Vagina (tissue), 2 donors: ENCODE measurements at regions not wholly inside any gene's neighbourhood (a gene's known extent, or its start where the extent isn't known, plus 50 kb on each side); places are given as distances from the start of the nearest gene placed in this dataset.

Experiments used
- POLR2A ChIP-seq, 2 donors: fragments of 450-650 bp; IDR thresholded peaks; one replicate each; pipeline ENCODE4 v1.6.1; 2017; ENCODE audit warnings: antibody characterized with exemption in 2 of 2, mild to moderate bottlenecking in 2 of 2, moderate library complexity in 2 of 2
- POLR2AphosphoS5 ChIP-seq, 2 donors: sonication (generic); formaldehyde crosslinking; IDR thresholded peaks; one replicate each; pipeline ENCODE4 v1.9.0; 2017; ENCODE audit warnings: antibody characterized with exemption in 2 of 2, mild to moderate bottlenecking in 2 of 2, low read depth in 1 of 2; ENCODE audit not compliant: insufficient read depth in 1 of 2
- TF ChIP-seq, protein P1 (sequence below), 3 experiments: fragments of 450-650 bp in 2 of 3; fragments of 200-600 bp in 1 of 3; sonication (generic) in 1 of 3; IDR thresholded peaks; one replicate each; pipeline ENCODE4 v1.5.1; 2017 to 2019; ENCODE audit warnings: antibody characterized with exemption in 3 of 3, mild to moderate bottlenecking in 2 of 3, moderate library complexity in 2 of 3

DNA sequence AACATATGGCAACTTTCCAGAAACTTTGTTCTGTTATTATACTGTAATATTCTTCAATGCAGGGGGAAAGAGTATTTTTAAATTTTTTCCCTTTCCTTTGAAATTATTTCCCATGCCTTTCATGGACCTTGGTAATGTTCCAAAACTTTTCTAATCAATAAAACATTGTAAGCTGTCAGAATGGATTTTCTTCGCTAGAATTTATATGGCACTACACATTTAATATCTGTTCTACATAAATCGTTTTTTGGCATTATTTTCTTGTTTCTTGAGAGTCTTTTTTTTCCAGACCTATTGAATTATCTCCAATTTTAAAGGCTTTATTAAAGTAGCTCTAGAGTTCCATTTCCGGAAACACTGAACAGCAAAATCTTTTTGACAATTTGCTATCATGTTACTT, 249.0 kb downstream of the TMEM167A start:
- TF ChIP-seq, protein P1, sequence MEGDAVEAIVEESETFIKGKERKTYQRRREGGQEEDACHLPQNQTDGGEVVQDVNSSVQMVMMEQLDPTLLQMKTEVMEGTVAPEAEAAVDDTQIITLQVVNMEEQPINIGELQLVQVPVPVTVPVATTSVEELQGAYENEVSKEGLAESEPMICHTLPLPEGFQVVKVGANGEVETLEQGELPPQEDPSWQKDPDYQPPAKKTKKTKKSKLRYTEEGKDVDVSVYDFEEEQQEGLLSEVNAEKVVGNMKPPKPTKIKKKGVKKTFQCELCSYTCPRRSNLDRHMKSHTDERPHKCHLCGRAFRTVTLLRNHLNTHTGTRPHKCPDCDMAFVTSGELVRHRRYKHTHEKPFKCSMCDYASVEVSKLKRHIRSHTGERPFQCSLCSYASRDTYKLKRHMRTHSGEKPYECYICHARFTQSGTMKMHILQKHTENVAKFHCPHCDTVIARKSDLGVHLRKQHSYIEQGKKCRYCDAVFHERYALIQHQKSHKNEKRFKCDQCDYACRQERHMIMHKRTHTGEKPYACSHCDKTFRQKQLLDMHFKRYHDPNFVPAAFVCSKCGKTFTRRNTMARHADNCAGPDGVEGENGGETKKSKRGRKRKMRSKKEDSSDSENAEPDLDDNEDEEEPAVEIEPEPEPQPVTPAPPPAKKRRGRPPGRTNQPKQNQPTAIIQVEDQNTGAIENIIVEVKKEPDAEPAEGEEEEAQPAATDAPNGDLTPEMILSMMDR (IDR thresholded peaks at IDR 0.05), result no peak
- TF ChIP-seq POLR2A (IDR thresholded peaks at IDR 0.05), result no peak
- TF ChIP-seq POLR2AphosphoS5 (IDR thresholded peaks at IDR 0.05; ENCODE audit: insufficient read depth in 1 of 2, low read depth in 1 of 2), result no peak
